Uterus (tissue), 2 donors: ENCODE measurements at regions not wholly inside any gene's neighbourhood (a gene's known extent, or its start where the extent isn't known, plus 50 kb on each side); places are given as distances from the start of the nearest gene placed in this dataset.

Experiments
- POLR2A ChIP-seq, 2 donors: fragments of 450-650 bp; IDR thresholded peaks; one replicate each; pipeline ENCODE4 v1.6.1; 2016; ENCODE audit warnings: antibody characterized with exemption in 2 of 2, mild to moderate bottlenecking in 1 of 2, moderate library complexity in 1 of 2
- TF ChIP-seq, protein P1 (sequence below), 4 experiments: fragments of 200-600 bp in 2 of 4; fragments of 450-650 bp in 2 of 4; sonication (generic) in 2 of 4; IDR thresholded peaks; one replicate each; pipeline ENCODE4 v1.5.1; 2016 to 2019; ENCODE audit warnings: antibody characterized with exemption in 4 of 4, mild to moderate bottlenecking in 2 of 4, moderate library complexity in 1 of 4

DNA sequence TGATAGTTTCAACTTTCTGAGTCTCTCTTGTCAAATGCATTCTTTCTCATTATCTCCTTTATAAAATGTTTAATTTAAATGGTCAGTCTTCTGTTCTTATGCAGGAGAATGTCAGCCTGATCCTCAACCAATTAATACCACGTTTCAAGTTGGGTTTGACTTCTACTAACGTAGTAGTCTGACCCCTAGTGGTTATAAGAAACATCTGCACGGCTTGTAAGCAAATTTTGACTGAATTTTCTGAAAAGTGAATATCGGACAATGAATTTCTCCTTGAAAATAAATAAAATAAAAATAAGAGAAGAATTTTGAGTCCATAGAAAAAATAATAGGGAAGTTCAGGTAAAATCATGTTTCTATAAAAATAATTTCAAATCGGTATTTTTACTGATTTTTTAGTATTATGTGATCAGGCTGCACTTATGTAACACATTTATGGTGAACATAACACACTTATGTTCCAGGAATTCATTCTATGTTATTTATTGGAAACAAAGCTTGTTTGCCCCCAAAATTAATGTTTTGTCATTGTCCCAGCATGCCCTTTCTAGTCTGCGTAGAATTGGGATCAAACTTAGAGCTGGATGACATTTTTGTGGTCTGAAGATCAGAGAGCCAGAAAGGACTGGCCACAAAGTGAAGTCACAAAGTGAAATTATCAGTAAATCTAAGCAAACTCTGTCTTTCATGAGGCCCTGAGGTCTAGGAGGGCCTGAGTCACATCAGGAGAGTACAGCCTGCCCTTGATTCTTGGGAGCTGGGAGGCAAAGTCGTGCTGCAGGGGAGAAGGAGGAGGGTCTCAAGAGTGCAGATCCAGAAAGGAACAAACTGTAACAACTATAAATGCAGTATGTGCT is 101.2 kb upstream of the STXBP6 start:
- TF ChIP-seq, protein P1, sequence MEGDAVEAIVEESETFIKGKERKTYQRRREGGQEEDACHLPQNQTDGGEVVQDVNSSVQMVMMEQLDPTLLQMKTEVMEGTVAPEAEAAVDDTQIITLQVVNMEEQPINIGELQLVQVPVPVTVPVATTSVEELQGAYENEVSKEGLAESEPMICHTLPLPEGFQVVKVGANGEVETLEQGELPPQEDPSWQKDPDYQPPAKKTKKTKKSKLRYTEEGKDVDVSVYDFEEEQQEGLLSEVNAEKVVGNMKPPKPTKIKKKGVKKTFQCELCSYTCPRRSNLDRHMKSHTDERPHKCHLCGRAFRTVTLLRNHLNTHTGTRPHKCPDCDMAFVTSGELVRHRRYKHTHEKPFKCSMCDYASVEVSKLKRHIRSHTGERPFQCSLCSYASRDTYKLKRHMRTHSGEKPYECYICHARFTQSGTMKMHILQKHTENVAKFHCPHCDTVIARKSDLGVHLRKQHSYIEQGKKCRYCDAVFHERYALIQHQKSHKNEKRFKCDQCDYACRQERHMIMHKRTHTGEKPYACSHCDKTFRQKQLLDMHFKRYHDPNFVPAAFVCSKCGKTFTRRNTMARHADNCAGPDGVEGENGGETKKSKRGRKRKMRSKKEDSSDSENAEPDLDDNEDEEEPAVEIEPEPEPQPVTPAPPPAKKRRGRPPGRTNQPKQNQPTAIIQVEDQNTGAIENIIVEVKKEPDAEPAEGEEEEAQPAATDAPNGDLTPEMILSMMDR (IDR thresholded peaks at IDR 0.05) = peak; percentile 57 to 71 (median 60)
- TF ChIP-seq POLR2A (IDR thresholded peaks at IDR 0.05) = no peak
